HepG2 (cell line): ENCODE measurements at regions not wholly inside any gene's neighbourhood (a gene's known extent, or its start where the extent isn't known, plus 50 kb on each side); places are given as distances from the start of the nearest gene placed in this dataset.

Experiments
- ATF3 ChIP-seq: sonication (generic); formaldehyde crosslinking; IDR thresholded peaks from 2 replicates; pipeline ENCODE4 v1.4.0; 2020; ENCODE audit warnings: missing genetic modification reagents
- CENPBD1 ChIP-seq: sonication (generic); formaldehyde crosslinking; IDR thresholded peaks from 2 replicates; pipeline ENCODE4 v1.8.0; 2022; ENCODE audit warnings: missing genetic modification reagents, low read depth, mild to moderate bottlenecking, borderline replicate concordance
- CTCF ChIP-seq: sonication (generic); formaldehyde crosslinking; IDR thresholded peaks from 2 replicates; pipeline ENCODE4 v1.5.0; 2020; ENCODE audit warnings: mild to moderate bottlenecking, missing genetic modification reagents, moderate library complexity
- E2F5 ChIP-seq: sonication (generic); formaldehyde crosslinking; conservative IDR thresholded peaks from 2 replicates; pipeline ENCODE4 v1.4.0; 2020; ENCODE audit warnings: missing genetic modification reagents
- EZH2 ChIP-seq: conservative IDR thresholded peaks from 2 replicates; pipeline ENCODE4 v1.6.1; 2012; ENCODE audit warnings: mild to moderate bottlenecking, low read depth, low read length, moderate library complexity
- JUND ChIP-seq: sonication (generic); formaldehyde crosslinking; IDR thresholded peaks from 2 replicates; pipeline ENCODE4 v1.8.0; 2022; ENCODE audit warnings: mild to moderate bottlenecking, missing genetic modification reagents
- POLR2A ChIP-seq, 2 experiments: IDR thresholded peaks; 2 replicates each; pipeline ENCODE4 v1.6.1; 2011; ENCODE audit warnings: low read depth in 2 of 2, low read length in 2 of 2, mild to moderate bottlenecking in 1 of 2, moderate library complexity in 1 of 2; ENCODE audit not compliant: insufficient read depth in 1 of 2
- POLR2AphosphoS5 ChIP-seq: IDR thresholded peaks from 2 replicates; pipeline ENCODE4 v1.6.1; 2012; ENCODE audit warnings: low read depth, low read length
- REST ChIP-seq, 2 experiments: IDR thresholded peaks; 2 replicates each; pipeline ENCODE4 v1.6.1; 2011 to 2012; ENCODE audit warnings: low read length in 2 of 2, borderline replicate concordance in 1 of 2, low read depth in 1 of 2, mild to moderate bottlenecking in 1 of 2, moderate library complexity in 1 of 2
- SMC3 ChIP-seq: IDR thresholded peaks from 2 replicates; pipeline ENCODE4 v1.6.1; 2011; ENCODE audit warnings: low read length, improper control_type of control experiment
- ZNF280B ChIP-seq: sonication (generic); formaldehyde crosslinking; IDR thresholded peaks from 2 replicates; pipeline ENCODE4 v1.5.0; 2020; ENCODE audit warnings: missing genetic modification reagents, mild to moderate bottlenecking, borderline replicate concordance
- ZNF3 ChIP-seq: IDR thresholded peaks from 2 replicates; pipeline ENCODE4 v1.7.0; 2017; ENCODE audit warnings: inconsistent platforms

- TF ChIP-seq CTCF (CRISPR knock-in tag) (no peak), ZNF3 (CRISPR knock-in tag) (no peak), CENPBD1 (CRISPR knock-in tag) (no peak), JUND (CRISPR knock-in tag) (no peak), EZH2 (no peak), POLR2A (IDR thresholded peaks at IDR 0.05; ENCODE audit: insufficient read depth in 1 of 2, low read depth in 2 of 2, low read length in 2 of 2) (no peak), REST (IDR thresholded peaks at IDR 0.05; ENCODE audit: borderline replicate concordance in 1 of 2, low read depth in 1 of 2, low read length in 2 of 2) (no peak), E2F5 (CRISPR knock-in tag) (no peak), SMC3 (no peak), ZNF280B (no peak), POLR2AphosphoS5 (no peak), ATF3 (CRISPR knock-in tag) (no peak)
Measured at GRCh38 chr9:36463467-36463866, 63.4 kb upstream of the RNF38 start.
